IMR-90 (cell line): ENCODE measurements at regions not wholly inside any gene's neighbourhood (a gene's known extent, or its start where the extent isn't known, plus 50 kb on each side); places are given as distances from the start of the nearest gene placed in this dataset.

Source experiments
- ATAC-seq: fragments of 200-7000 bp; cut with Tn5 transposase; 2 replicates; pipeline ENCODE4 v1.9.1; 2020; ENCODE audit warnings: low read depth, mild to moderate bottlenecking, moderate library complexity
- BruUV-seq: library from RNA; stranded (reverse); fragments of 400-500 nt; replicated peaks from 2 replicates; lab custom pipeline; 2021; lab: Mats Ljungman, UMichigan
- CTCF ChIA-PET: fragments of 300-600 bp; formaldehyde crosslinking; extraction: SDS; loops from one replicate; lab custom pipeline; 2021; ENCODE audit warnings: antibody characterized with exemption; lab: Yijun Ruan, JAX
- POLR2A ChIA-PET: fragments of 300-600 bp; sonication (Branson Sonifier 250); formaldehyde crosslinking; loops from one replicate; lab custom pipeline; 2022; ENCODE audit warnings: antibody characterized with exemption; ENCODE audit not compliant: unreplicated experiment; lab: Charles Lee
- DNase-seq: peaks from one replicate; pipeline ENCODE4 v3.0.0; 2013
- H2AFZ ChIP-seq: replicated peaks from 2 replicates; pipeline ENCODE3; 2013; ENCODE audit warnings: low read length, mild to moderate bottlenecking; ENCODE audit not compliant: poor library complexity
- H2AK5ac ChIP-seq: 2 replicates; pipeline ENCODE4 v1.6.1; 2013; ENCODE audit warnings: low read depth, low read length, inconsistent platforms
- H2AK9ac ChIP-seq: replicated peaks from 2 replicates; pipeline ENCODE3; 2013; ENCODE audit warnings: mild to moderate bottlenecking, low read depth, low read length, moderate library complexity; ENCODE audit not compliant: poor library complexity
- H2BK120ac ChIP-seq: 2 replicates; pipeline ENCODE4 v1.6.1; 2013; ENCODE audit warnings: low read depth, low read length, inconsistent platforms
- H2BK15ac ChIP-seq: 3 replicates; pipeline ENCODE4 v1.6.1; 2013; ENCODE audit warnings: low read depth, low read length, inconsistent platforms
- H2BK20ac ChIP-seq: 2 replicates; pipeline ENCODE4 v1.6.1; 2013; ENCODE audit warnings: low read depth, mild to moderate bottlenecking, inconsistent platforms, low read length, moderate library complexity
- H2BK5ac ChIP-seq: 2 replicates; pipeline ENCODE4 v1.6.1; 2013; ENCODE audit warnings: mild to moderate bottlenecking, low read depth, low read length, inconsistent platforms; ENCODE audit not compliant: poor library complexity, severe bottlenecking
- H3K14ac ChIP-seq: replicated peaks from 2 replicates; pipeline ENCODE4 v1.6.1; 2013; ENCODE audit warnings: low read depth, low read length, inconsistent platforms
- H3K18ac ChIP-seq: 2 replicates; pipeline ENCODE4 v1.6.1; 2013; ENCODE audit warnings: low read depth, low read length, control low read depth
- H3K23ac ChIP-seq: 2 replicates; pipeline ENCODE4 v1.6.1; 2013; ENCODE audit warnings: low read depth, low read length, inconsistent platforms
- H3K27ac ChIP-seq: 2 replicates; pipeline ENCODE4 v1.5.1; 2013; ENCODE audit warnings: mild to moderate bottlenecking, control low read depth, low read length; ENCODE audit not compliant: insufficient read depth
- H3K27me3 ChIP-seq: 2 replicates; pipeline ENCODE4 v1.6.1; 2013; ENCODE audit warnings: low read length; ENCODE audit not compliant: control insufficient read depth, insufficient read depth
- H3K36me3 ChIP-seq: 2 replicates; pipeline ENCODE4 v1.6.1; 2013; ENCODE audit warnings: low read length, mixed read lengths; ENCODE audit not compliant: control insufficient read depth, insufficient read depth
- H3K4ac ChIP-seq: 2 replicates; pipeline ENCODE4 v1.6.1; 2013; ENCODE audit warnings: low read depth, low read length, inconsistent platforms
- H3K4me1 ChIP-seq: 2 replicates; pipeline ENCODE4 v1.6.1; 2013; ENCODE audit warnings: low read length, mixed read lengths; ENCODE audit not compliant: control insufficient read depth, insufficient read depth
- H3K4me2 ChIP-seq: 2 replicates; pipeline ENCODE4 v1.6.1; 2013; ENCODE audit warnings: low read depth, mild to moderate bottlenecking, control low read depth, low read length, moderate library complexity
- H3K4me3 ChIP-seq: 2 replicates; pipeline ENCODE4 v1.5.1; 2013; ENCODE audit warnings: low read depth, mild to moderate bottlenecking, control low read depth, low read length, moderate library complexity; ENCODE audit not compliant: insufficient read depth
- H3K56ac ChIP-seq: 2 replicates; pipeline ENCODE4 v1.6.1; 2013; ENCODE audit warnings: low read length, inconsistent platforms; ENCODE audit not compliant: insufficient read depth; ENCODE audit errors: extremely low read depth
- H3K79me1 ChIP-seq, 2 experiments: 2 replicates each; pipeline ENCODE4 v1.6.1; 2013; ENCODE audit warnings: low read length in 2 of 2, inconsistent platforms in 1 of 2, low read depth in 1 of 2
- H3K9ac ChIP-seq: 2 replicates; pipeline ENCODE4 v1.6.1; 2013; ENCODE audit warnings: low read depth, low read length, control low read depth
- H3K9me1 ChIP-seq: 2 replicates; pipeline ENCODE4 v1.6.1; 2013; ENCODE audit warnings: low read length, inconsistent platforms; ENCODE audit not compliant: insufficient read depth
- H3K9me3 ChIP-seq: 2 replicates; pipeline ENCODE4 v1.6.1; 2013; ENCODE audit warnings: low read length; ENCODE audit not compliant: control insufficient read depth, insufficient read depth
- H4K20me1 ChIP-seq: 2 replicates; pipeline ENCODE4 v1.6.1; 2013; ENCODE audit warnings: low read length, inconsistent platforms; ENCODE audit not compliant: insufficient read depth
- H4K5ac ChIP-seq: 2 replicates; pipeline ENCODE4 v1.6.1; 2013; ENCODE audit warnings: mild to moderate bottlenecking, low read depth, low read length, control low read depth
- H4K8ac ChIP-seq, 2 experiments: 2 replicates each; pipeline ENCODE4 v1.6.1; 2013; ENCODE audit warnings: low read depth in 2 of 2, low read length in 2 of 2, control low read depth in 1 of 2, inconsistent platforms in 1 of 2
- H4K91ac ChIP-seq: 2 replicates; pipeline ENCODE4 v1.6.1; 2013; ENCODE audit warnings: low read depth, low read length, inconsistent platforms; ENCODE audit not compliant: insufficient read depth
- CEBPB ChIP-seq: IDR thresholded peaks from 2 replicates; pipeline ENCODE4 v1.6.1; 2012; ENCODE audit warnings: low read depth, low read length, improper control_type of control experiment
- CTCF ChIP-seq: conservative IDR thresholded peaks from 2 replicates; pipeline ENCODE4 v1.5.1; 2012; ENCODE audit warnings: mild to moderate bottlenecking, low read depth, low read length, improper control_type of control experiment
- FOS ChIP-seq: fragments of 150-350 bp; IDR thresholded peaks from 2 replicates; pipeline ENCODE4 v1.6.1; 2016; ENCODE audit warnings: low read depth, low read length
- MAZ ChIP-seq: IDR thresholded peaks from 2 replicates; pipeline ENCODE4 v1.6.1; 2012; ENCODE audit warnings: low read depth, mild to moderate bottlenecking, low read length, improper control_type of control experiment, moderate library complexity, borderline replicate concordance
- RCOR1 ChIP-seq: IDR thresholded peaks from 2 replicates; pipeline ENCODE4 v1.6.1; 2012; ENCODE audit warnings: mild to moderate bottlenecking, low read length, improper control_type of control experiment; ENCODE audit not compliant: insufficient replicate concordance
- SMC3 ChIP-seq: fragments of 150-350 bp; IDR thresholded peaks from 2 replicates; pipeline ENCODE4 v1.6.1; 2016; ENCODE audit warnings: low read depth, mild to moderate bottlenecking, antibody characterized with exemption, low read length, moderate library complexity
- WGBS, 2 experiments: methylation state at CpG; one replicate each; pipeline versions ENCODE4 v1.1.5 to v1.1.7; 2013; ENCODE audit warnings: missing lambda C conversion rate in 2 of 2; ENCODE audit not compliant: insufficient read length in 1 of 2; ENCODE audit errors: extremely low coverage in 2 of 2; 5-methylcytosine and 5-hydroxymethylcytosine counted together
- dilution Hi-C: fragments of 300-500 bp; cut with HindIII; formaldehyde crosslinking; loops from one replicate; pipeline ENCODE4 v1.14.3; 2018; ENCODE audit warnings: low sequenced_read_pairs; ENCODE audit not compliant: unreplicated experiment
- in situ Hi-C: fragments of 300-500 bp; cut with MboI; formaldehyde crosslinking; loops from 3 replicates; pipeline ENCODE4 v1.14.3; 2019; ENCODE audit warnings: low sequenced_read_pairs, inconsistent platforms, mixed read lengths
- intact Hi-C: fragments of 100-400 bp; cut with micrococcal nuclease; formaldehyde crosslinking; loops from 2 replicates; pipeline ENCODE4 v1.10.0; 2022

GRCh38 chr6:149174962-149175361 is 142.6 kb upstream of the TAB2 start:
- H3K9me3 ChIP-seq = peaks cover 2% of the 10 kb centered on the region; the same call in 1 of the 2 replicates
- no peaks in the 10 kb centered on the region for H3K79me1 ChIP-seq
- ChIA-PET POLR2A (no interaction called here), CTCF (no interaction called here)
- no peak overlapping the region for H2BK120ac ChIP-seq
- DNase-seq (no peak), ATAC-seq (no peak)
- no peak overlapping the region for H2BK20ac ChIP-seq
- WGBS, 2 experiments = no CpG with 5 or more reads among the region's 1 CpG
- H2AK5ac ChIP-seq = no peak overlapping the region
- no peak overlapping the region for H3K27ac ChIP-seq
- TF ChIP-seq RCOR1 = no peak
- TF ChIP-seq MAZ = no peak
- no peak for TF ChIP-seq CTCF
- no peak for TF ChIP-seq SMC3
- TF ChIP-seq FOS = no peak
- no peak for TF ChIP-seq CEBPB
- H3K4me2 ChIP-seq = no peak overlapping the region
- no peak overlapping the region for H3K23ac ChIP-seq
- no peak overlapping the region for H3K56ac ChIP-seq
- intact Hi-C loops = no loop called here
- no peak overlapping the region for H3K4me3 ChIP-seq
- H3K9ac ChIP-seq = no peak overlapping the region
- H3K36me3 ChIP-seq = no peaks in the 10 kb centered on the region
- no TSS peak for BruUV-seq
- no peak overlapping the region for H4K8ac ChIP-seq
- no peaks in the 10 kb centered on the region; the same call in 1 of the 2 replicates for H3K4me1 ChIP-seq
- no peak overlapping the region for H2AFZ ChIP-seq
- H2BK5ac ChIP-seq = no peak overlapping the region
- H2BK15ac ChIP-seq = no peak overlapping the region
- no peaks in the 10 kb centered on the region for H3K9me1 ChIP-seq
- H4K91ac ChIP-seq = no peak overlapping the region
- no peak overlapping the region for H3K14ac ChIP-seq
- no peak overlapping the region for H3K4ac ChIP-seq
- H2AK9ac ChIP-seq = no peak overlapping the region
- H3K18ac ChIP-seq = no peak overlapping the region
- H3K27me3 ChIP-seq = peaks cover 24% of the 10 kb centered on the region
- dilution Hi-C loops = no loop called here
- in situ Hi-C loops = no loop called here
- no peak overlapping the region for H4K5ac ChIP-seq
- no peaks in the 10 kb centered on the region for H4K20me1 ChIP-seq
